WTC11 (cell line): ENCODE measurements at regions not wholly inside any gene's neighbourhood (a gene's known extent, or its start where the extent isn't known, plus 50 kb on each side); places are given as distances from the start of the nearest gene placed in this dataset.

Experiments used
- ATAC-seq: fragments of 200-7000 bp; cut with Tn5 transposase; 2 replicates; pipeline ENCODE4 v1.10.0; 2021; ENCODE audit warnings: mild to moderate bottlenecking, moderate library complexity
- CTCF ChIA-PET: fragments of 300-600 bp; sonication (Branson Sonifier 250); formaldehyde crosslinking; loops from one replicate; lab custom pipeline; 2021; ENCODE audit warnings: antibody characterized with exemption; lab: Charles Lee
- POLR2A ChIA-PET: fragments of 350-600 bp; sonication (Branson Sonifier 250); formaldehyde crosslinking; loops from one replicate; lab custom pipeline; 2021; ENCODE audit warnings: antibody characterized with exemption; lab: Charles Lee
- DNase-seq: peaks from one replicate; pipeline ENCODE4 v3.0.0; 2021; ENCODE audit warnings: low spot score
- H3K27ac Mint-ChIP-seq: 2 replicates; pipeline ENCODE4 v1.8.0; 2021; ENCODE audit warnings: mixed read lengths
- H3K27me3 Mint-ChIP-seq: 2 replicates; pipeline ENCODE4 v1.8.0; 2021; ENCODE audit warnings: low read depth, mild to moderate bottlenecking, moderate library complexity, mixed read lengths
- H3K36me3 Mint-ChIP-seq: 2 replicates; pipeline ENCODE4 v1.8.0; 2021; ENCODE audit warnings: mixed read lengths
- H3K4me1 Mint-ChIP-seq: 2 replicates; pipeline ENCODE4 v1.8.0; 2022; ENCODE audit warnings: mixed read lengths
- H3K4me3 Mint-ChIP-seq: 2 replicates; pipeline ENCODE4 v1.8.0; 2021; ENCODE audit warnings: mild to moderate bottlenecking, moderate library complexity, mixed read lengths
- H3K9me3 Mint-ChIP-seq: 2 replicates; pipeline ENCODE4 v1.8.0; 2021; ENCODE audit warnings: mixed read lengths
- CREM ChIP-seq: sonication (generic); formaldehyde crosslinking; IDR thresholded peaks from 2 replicates; pipeline ENCODE4 v1.8.1; 2022; ENCODE audit warnings: mild to moderate bottlenecking, missing genetic modification reagents, moderate library complexity
- E2F4 ChIP-seq: sonication (generic); formaldehyde crosslinking; IDR thresholded peaks from 2 replicates; pipeline ENCODE4 v1.8.1; 2022; ENCODE audit warnings: low read depth, mild to moderate bottlenecking, moderate library complexity, missing genetic modification reagents, borderline replicate concordance
- FOXK1 ChIP-seq: sonication (generic); formaldehyde crosslinking; IDR thresholded peaks from 2 replicates; pipeline ENCODE4 v1.8.0; 2022; ENCODE audit warnings: mild to moderate bottlenecking, moderate library complexity, missing genetic modification reagents
- FOXP1 ChIP-seq: sonication (generic); formaldehyde crosslinking; IDR thresholded peaks from 2 replicates; pipeline ENCODE4 v1.8.0; 2022; ENCODE audit warnings: missing genetic modification reagents, mild to moderate bottlenecking, moderate library complexity, borderline replicate concordance
- GRHL2 ChIP-seq: fragments of 250-450 bp; sonication (Bioruptor Pico); IDR thresholded peaks from 2 replicates; pipeline ENCODE4 v1.8.0; 2022; ENCODE audit warnings: mild to moderate bottlenecking, moderate library complexity; ENCODE audit not compliant: insufficient replicate concordance, severe bottlenecking
- HMGXB4 ChIP-seq: sonication (generic); formaldehyde crosslinking; IDR thresholded peaks from 2 replicates; pipeline ENCODE4 v1.8.1; 2023; ENCODE audit warnings: mild to moderate bottlenecking, moderate library complexity, missing genetic modification reagents
- IRF2 ChIP-seq: sonication (generic); formaldehyde crosslinking; IDR thresholded peaks from 2 replicates; pipeline ENCODE4 v1.8.0; 2022; ENCODE audit warnings: low read depth, missing genetic modification reagents, borderline replicate concordance
- OVOL2 ChIP-seq: fragments of 250-450 bp; sonication (Bioruptor Pico); IDR thresholded peaks from 2 replicates; pipeline ENCODE4 v1.9.0; 2021; ENCODE audit warnings: mild to moderate bottlenecking, borderline replicate concordance
- RORB ChIP-seq: fragments of 250-450 bp; sonication (Bioruptor Pico); IDR thresholded peaks from 2 replicates; pipeline ENCODE4 v1.9.0; 2021; ENCODE audit warnings: mild to moderate bottlenecking
- STAT6 ChIP-seq: sonication (generic); formaldehyde crosslinking; conservative IDR thresholded peaks from 2 replicates; pipeline ENCODE4 v1.8.1; 2023; ENCODE audit warnings: mild to moderate bottlenecking, low read depth, missing genetic modification reagents, moderate library complexity
- TCF7 ChIP-seq: sonication (generic); formaldehyde crosslinking; IDR thresholded peaks from 2 replicates; pipeline ENCODE4 v1.8.0; 2022; ENCODE audit warnings: mild to moderate bottlenecking, low read depth, missing genetic modification reagents, moderate library complexity
- USF1 ChIP-seq: sonication (generic); formaldehyde crosslinking; IDR thresholded peaks from 2 replicates; pipeline ENCODE4 v1.8.0; 2022; ENCODE audit warnings: mild to moderate bottlenecking, missing genetic modification reagents
- ZNF232 ChIP-seq: sonication (generic); formaldehyde crosslinking; IDR thresholded peaks from 2 replicates; pipeline ENCODE4 v1.8.0; 2022; ENCODE audit warnings: mild to moderate bottlenecking, missing genetic modification reagents
- ZNF263 ChIP-seq: sonication (generic); formaldehyde crosslinking; IDR thresholded peaks from 2 replicates; pipeline ENCODE4 v1.8.1; 2022; ENCODE audit warnings: low read depth, mild to moderate bottlenecking, moderate library complexity, missing genetic modification reagents
- ZNF281 ChIP-seq: sonication (generic); formaldehyde crosslinking; IDR thresholded peaks from 2 replicates; pipeline ENCODE4 v1.8.0; 2023; ENCODE audit warnings: mild to moderate bottlenecking, missing genetic modification reagents
- ZNF423 ChIP-seq: fragments of 250-450 bp; sonication (Bioruptor Pico); IDR thresholded peaks from 2 replicates; pipeline ENCODE4 v2.1.2; 2022; ENCODE audit warnings: mild to moderate bottlenecking, moderate library complexity
- ZNF512 ChIP-seq: sonication (generic); formaldehyde crosslinking; IDR thresholded peaks from 2 replicates; pipeline ENCODE4 v1.8.1; 2022; ENCODE audit warnings: missing genetic modification reagents, borderline replicate concordance
- ZNF532 ChIP-seq: fragments of 250-450 bp; sonication (Bioruptor Pico); IDR thresholded peaks from 2 replicates; pipeline ENCODE4 v1.9.0; 2021; ENCODE audit warnings: mild to moderate bottlenecking, borderline replicate concordance

- TF ChIP-seq HMGXB4 (CRISPR knock-in tag) = no peak
- TF ChIP-seq ZNF232 (CRISPR knock-in tag) = no peak
- no peak for TF ChIP-seq ZNF512 (CRISPR knock-in tag)
- no peak for TF ChIP-seq OVOL2 (CRISPR knock-in tag)
These were observed 117.8 kb upstream of the PRICKLE2 start (continued) for GRCh38 chr3:64342940-64343688.

GRCh38 chr3:64341296-64341695, 116.0 kb upstream of the PRICKLE2 start:
- POLR2A ChIA-PET = no interaction called here
- no peaks in the 10 kb centered on the region for H3K36me3 Mint-ChIP-seq
- peaks cover 47% of the 10 kb centered on the region for H3K4me1 Mint-ChIP-seq
- no peak overlapping the region for H3K4me3 Mint-ChIP-seq
- DNase-seq (peak; percentile 24), ATAC-seq (no peak; the same call in 1 of the 2 replicates)
- no peaks in the 10 kb centered on the region for H3K27me3 Mint-ChIP-seq
- TF ChIP-seq FOXP1 (CRISPR knock-in tag) = no peak
- TF ChIP-seq ZNF263 (CRISPR knock-in tag) = no peak
- no peak for TF ChIP-seq ZNF281 (CRISPR knock-in tag)
- TF ChIP-seq RORB = no peak
- no peak for TF ChIP-seq CREM (CRISPR knock-in tag)
- TF ChIP-seq GRHL2 (CRISPR knock-in tag) = no peak
- no peak for TF ChIP-seq E2F4 (CRISPR knock-in tag)
- TF ChIP-seq ZNF423 = no peak
- TF ChIP-seq USF1 (CRISPR knock-in tag) = no peak
- TF ChIP-seq STAT6 (CRISPR knock-in tag) = no peak
- no peak for TF ChIP-seq ZNF532 (CRISPR knock-in tag)
- TF ChIP-seq TCF7 (CRISPR knock-in tag) = no peak
- no peak for TF ChIP-seq IRF2 (CRISPR knock-in tag)
- no peak for TF ChIP-seq FOXK1 (CRISPR knock-in tag)
- TF ChIP-seq, all 79 proteins: peak for 0
- CTCF ChIA-PET = no interaction called here
- no peak overlapping the region for H3K27ac Mint-ChIP-seq
- peaks cover 13% of the 10 kb centered on the region for H3K9me3 Mint-ChIP-seq
